Smooth muscle cell (in vitro differentiated cells): ENCODE measurements at regions not wholly inside any gene's neighbourhood (a gene's known extent, or its start where the extent isn't known, plus 50 kb on each side); places are given as distances from the start of the nearest gene placed in this dataset.

Experiments used
- DNase-seq: peaks from one replicate; lab custom pipeline; 2025; ENCODE audit not compliant: unreplicated experiment; lab: John Stamatoyannopoulos, UW
- H2AFZ ChIP-seq: fragments of 200-600 bp; sonication (generic); 2 replicates; pipeline ENCODE4 v1.6.0; 2016; ENCODE audit warnings: antibody characterized with exemption, low read depth, mild to moderate bottlenecking
- H3F3A ChIP-seq: fragments of 200-600 bp; sonication (generic); 2 replicates; pipeline ENCODE4 v1.6.0; 2017; ENCODE audit warnings: antibody characterized with exemption, low read depth
- H3K27ac ChIP-seq: fragments of 200-600 bp; sonication (generic); 2 replicates; pipeline ENCODE4 v1.5.1; 2016; ENCODE audit warnings: low read depth, mild to moderate bottlenecking
- H3K27me3 ChIP-seq: fragments of 200-600 bp; sonication (generic); 2 replicates; pipeline ENCODE4 v1.6.1; 2016; ENCODE audit warnings: low read depth, mild to moderate bottlenecking
- H3K36me3 ChIP-seq: fragments of 200-600 bp; sonication (generic); 2 replicates; pipeline ENCODE4 v1.5.1; 2016; ENCODE audit warnings: low read depth
- H3K4me1 ChIP-seq: fragments of 200-600 bp; sonication (generic); 2 replicates; pipeline ENCODE4 v1.5.1; 2016; ENCODE audit warnings: low read depth
- H3K4me2 ChIP-seq: fragments of 200-600 bp; sonication (generic); 2 replicates; pipeline ENCODE4 v1.6.0; 2016; ENCODE audit warnings: mild to moderate bottlenecking
- H3K4me3 ChIP-seq: fragments of 200-600 bp; sonication (generic); 2 replicates; pipeline ENCODE4 v1.5.1; 2016; ENCODE audit warnings: mild to moderate bottlenecking
- H3K79me2 ChIP-seq: fragments of 200-600 bp; sonication (generic); 2 replicates; pipeline ENCODE4 v1.6.0; 2016; ENCODE audit warnings: low read depth, mild to moderate bottlenecking
- H3K9ac ChIP-seq: fragments of 200-600 bp; sonication (generic); 2 replicates; pipeline ENCODE4 v1.6.0; 2016; ENCODE audit warnings: low read depth
- H3K9me3 ChIP-seq: fragments of 200-600 bp; sonication (generic); replicated peaks from 2 replicates; pipeline ENCODE4 v1.5.1; 2016; ENCODE audit warnings: low read depth
- H4K20me1 ChIP-seq: fragments of 200-600 bp; sonication (generic); 2 replicates; pipeline ENCODE4 v1.6.0; 2016; ENCODE audit warnings: low read depth
- CTCF ChIP-seq: fragments of 200-600 bp; sonication (generic); IDR thresholded peaks from 2 replicates; pipeline ENCODE4 v1.5.1; 2017; ENCODE audit warnings: borderline replicate concordance, mild to moderate bottlenecking, antibody characterized with exemption; ENCODE audit not compliant: insufficient read depth, poor library complexity, severe bottlenecking
- WGBS: methylation state at CpG from one replicate; pipeline ENCODE4 v1.1.7; 2016; ENCODE audit warnings: low lambda C conversion rate; 5-methylcytosine and 5-hydroxymethylcytosine counted together

GRCh38 chr11:103733889-103734288 is 302.6 kb upstream of the DDI1 start:
- H3K79me2 ChIP-seq: no peaks in the 10 kb centered on the region
- H3K27ac ChIP-seq: no peak overlapping the region
- DNase-seq: no peak
- no peak overlapping the region for H3K4me3 ChIP-seq
- H3K27me3 ChIP-seq: no peaks in the 10 kb centered on the region
- H3K4me2 ChIP-seq: no peak overlapping the region
- H3K9me3 ChIP-seq: no peaks in the 10 kb centered on the region
- 91% methylated on average over 1 of the region's 1 CpG for WGBS
- peaks cover 9% of the 10 kb centered on the region for H3K4me1 ChIP-seq
- no peak overlapping the region for H3K9ac ChIP-seq
- no peak overlapping the region for H2AFZ ChIP-seq
- peaks cover 6% of the 10 kb centered on the region for H3F3A ChIP-seq
- TF ChIP-seq CTCF: no peak
- H4K20me1 ChIP-seq: no peaks in the 10 kb centered on the region
- H3K36me3 ChIP-seq: no peaks in the 10 kb centered on the region

DNA sequence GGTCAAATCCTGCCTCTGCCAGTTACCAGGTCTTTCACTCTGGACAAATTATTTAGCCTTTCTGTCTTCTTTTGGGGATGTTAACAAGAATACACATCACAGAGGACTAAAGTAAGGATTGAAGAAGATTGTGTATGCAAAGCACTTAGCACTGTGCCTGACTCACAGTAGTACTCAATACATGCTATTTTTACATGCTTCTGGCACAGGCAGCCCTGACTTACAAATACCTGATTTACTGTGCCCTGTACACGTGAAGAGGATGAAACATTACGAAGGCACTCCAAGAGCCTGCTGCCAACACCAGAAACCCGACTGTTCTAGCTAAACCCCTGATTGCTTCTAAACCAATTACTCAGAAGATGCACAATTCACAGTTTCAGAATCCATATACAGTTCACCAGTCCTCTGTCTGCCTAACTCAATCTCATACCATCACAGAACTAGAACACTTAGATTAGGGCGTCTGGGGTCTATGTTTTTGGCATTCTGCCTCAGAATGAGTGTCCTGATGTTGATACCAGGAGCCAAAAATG is 300.9 kb upstream of the DDI1 start:
- H4K20me1 ChIP-seq: no peaks in the 10 kb centered on the region
- H3K4me2 ChIP-seq: no peak overlapping the region
- H3K36me3 ChIP-seq: no peaks in the 10 kb centered on the region
- H2AFZ ChIP-seq: no peak overlapping the region
- no peaks in the 10 kb centered on the region for H3K79me2 ChIP-seq
- no peak for DNase-seq
- H3F3A ChIP-seq: peaks cover 6% of the 10 kb centered on the region
- H3K9ac ChIP-seq: no peak overlapping the region
- 53% methylated on average over 4 of the region's 4 CpGs for WGBS
- no peak overlapping the region for H3K4me3 ChIP-seq
- H3K27me3 ChIP-seq: no peaks in the 10 kb centered on the region
- no peak overlapping the region for H3K27ac ChIP-seq
- peaks cover 3% of the 10 kb centered on the region for H3K4me1 ChIP-seq
- H3K9me3 ChIP-seq: no peaks in the 10 kb centered on the region
- no peak for TF ChIP-seq CTCF

GRCh38 chr11:103736315-103737036 is 300.0 kb upstream of the DDI1 start:
- Histone ChIP-seq H3K4me2 (no peak overlapping the region), H3K36me3 (no peaks in the 10 kb centered on the region), H3K79me2 (no peaks in the 10 kb centered on the region), H3K4me3 (no peak overlapping the region), H3K9ac (no peak overlapping the region), H2AFZ (no peak overlapping the region), H3K27ac (no peak overlapping the region), H3K27me3 (no peaks in the 10 kb centered on the region), H3F3A (peaks cover 6% of the 10 kb centered on the region), H3K9me3 (no peaks in the 10 kb centered on the region), H3K4me1 (no peaks in the 10 kb centered on the region), H4K20me1 (no peaks in the 10 kb centered on the region)
- no peak for DNase-seq
- no peak for TF ChIP-seq CTCF
- WGBS: 86% methylated on average over 4 of the region's 4 CpGs
